ENCODE measurements at regions not wholly inside any gene's neighbourhood (a gene's known extent, or its start where the extent isn't known, plus 50 kb on each side); places are given as distances from the start of the nearest gene placed in this dataset.
A peak's percentile ranks its signal among the peaks of the same experiment; 100 is the strongest.

- Histone ChIP-seq H3K4me1 (no peaks in the 10 kb centered on the region), H3K27ac (no peak overlapping the region), H3K27me3 (no peaks in the 10 kb centered on the region), H3K4me3 (no peak overlapping the region), H3K9me3 (no peaks in the 10 kb centered on the region), H3K36me3 (no peaks in the 10 kb centered on the region)
- TF ChIP-seq CTCF (IDR thresholded peaks at IDR 0.05), result peak; percentile 54 to 84 (median 74)
- DNase-seq (peak; percentile 39 to 49), ATAC-seq (peak in 5 of 8 donors; percentile 34 to 67 (median 58))
- intact Hi-C loops (cut with DNase I), result loop anchor here in 7 of 10 donors (1.0 to 10.0 kb wide), 5 partner anchors 993 to 1001 kb away; partner anchors contain the start of gene BDNF (in 4 of the 7)
- WGBS, 2 donors, result 60 to 61% methylated on average over 5 of the region's 5 CpGs
Observed at GRCh38 chr11:28697920-28698827, 590.0 kb downstream of the METTL15 start.

GRCh38 chr11:28696591-28696990 lies 588.4 kb downstream of the METTL15 start:
- intact Hi-C loops (cut with DNase I), result loop anchor here in 5 of 10 donors (5.0 to 10.0 kb wide), 3 partner anchors 992 to 999 kb away; partner anchors contain the start of gene BDNF (in 4 of the 5)
- H3K9me3 ChIP-seq, result no peaks in the 10 kb centered on the region
- no peak for DNase-seq
- no peaks in the 10 kb centered on the region for H3K36me3 ChIP-seq
- no peak overlapping the region for H3K4me3 ChIP-seq
- no peak for ATAC-seq
- TF ChIP-seq CTCF (IDR thresholded peaks at IDR 0.05), result no peak
- H3K4me1 ChIP-seq, result no peaks in the 10 kb centered on the region
- no peaks in the 10 kb centered on the region for H3K27me3 ChIP-seq
- WGBS, 2 donors, result 57 to 64% methylated on average over 1 of the region's 1 CpG
- H3K27ac ChIP-seq, result no peak overlapping the region

- Histone ChIP-seq H3K4me3 (no peak overlapping the region), H3K36me3 (no peaks in the 10 kb centered on the region), H3K27me3 (no peaks in the 10 kb centered on the region), H3K9me3 (no peaks in the 10 kb centered on the region), H3K27ac (no peak overlapping the region), H3K4me1 (no peaks in the 10 kb centered on the region)
- DNase-seq (no peak), ATAC-seq (no peak)
- intact Hi-C loops (cut with DNase I), result loop anchor here in 3 of 10 donors (10.0 kb wide), 1 partner anchor 986 kb away; the partner anchor contains the start of gene BDNF (in 3 of the 3)
- 64 to 71% methylated on average over 2 of the region's 2 CpGs for WGBS, 2 donors
- TF ChIP-seq CTCF (IDR thresholded peaks at IDR 0.05), result no peak
Observed at GRCh38 chr11:28690746-28691145, 582.6 kb downstream of the METTL15 start.

- Histone ChIP-seq H3K9me3 (no peaks in the 10 kb centered on the region), H3K36me3 (no peaks in the 10 kb centered on the region), H3K27ac (no peak overlapping the region), H3K4me3 (no peak overlapping the region), H3K4me1 (peaks cover 0 to 5% (median 0%) of the 10 kb centered on the region in 9 donors), H3K27me3 (no peaks in the 10 kb centered on the region)
- intact Hi-C loops (cut with DNase I), result no loop called here
- WGBS, 2 donors, result 51 to 60% methylated on average over 4 of the region's 4 CpGs
- no peak for TF ChIP-seq CTCF (IDR thresholded peaks at IDR 0.05)
- ATAC-seq (no peak), DNase-seq (no peak)
Observed at GRCh38 chr11:28684011-28684586, 575.9 kb downstream of the METTL15 start.
